Activated B cell treated with CpG ODN at 0.5 μM for 24 hours (primary cell): ENCODE measurements at regions not wholly inside any gene's neighbourhood (a gene's known extent, or its start where the extent isn't known, plus 50 kb on each side); places are given as distances from the start of the nearest gene placed in this dataset.
"Not testable (repeated sequence)": the region's sequence is repeated elsewhere in the genome, so short reads cannot be mapped to it uniquely, and the experiment has no call there.

ENCODE experiments used
- ATAC-seq: fragments of 200-7000 bp; cut with Tn5 transposase; one replicate; pipeline ENCODE4 v1.10.0; 2021; ENCODE audit warnings: low read depth, mild to moderate bottlenecking, moderate library complexity
- CTCF ChIA-PET: fragments of 350-600 bp; sonication (Branson Sonifier 250); formaldehyde crosslinking; loops from one replicate; lab custom pipeline; 2021; ENCODE audit warnings: antibody characterized with exemption; lab: Charles Lee
- POLR2A ChIA-PET: fragments of 350-600 bp; sonication (Branson Sonifier 250); formaldehyde crosslinking; loops from one replicate; lab custom pipeline; 2021; ENCODE audit warnings: antibody characterized with exemption; lab: Charles Lee
- DNase-seq: peaks from one replicate; pipeline ENCODE4 v3.0.0; 2022
- H3K27ac Mint-ChIP-seq: one replicate; pipeline ENCODE4 v1.8.0; 2020; ENCODE audit warnings: mixed read lengths
- H3K27me3 Mint-ChIP-seq: one replicate; pipeline ENCODE4 v1.8.0; 2021; ENCODE audit warnings: mixed read lengths
- H3K36me3 Mint-ChIP-seq: one replicate; pipeline ENCODE4 v1.8.0; 2021; ENCODE audit warnings: low read depth, mixed read lengths
- H3K4me1 Mint-ChIP-seq: one replicate; pipeline ENCODE4 v1.8.0; 2021; ENCODE audit warnings: mixed read lengths
- H3K4me3 Mint-ChIP-seq: one replicate; pipeline ENCODE4 v1.8.0; 2020; ENCODE audit warnings: mild to moderate bottlenecking, mixed read lengths
- H3K9me3 Mint-ChIP-seq: one replicate; pipeline ENCODE4 v1.8.0; 2020; ENCODE audit warnings: mixed read lengths
- intact Hi-C: fragments of 100-400 bp; cut with micrococcal nuclease; formaldehyde crosslinking; loops from one replicate; pipeline ENCODE4 v1.15.1; 2024
- TF ChIP-seq, protein P1 (sequence below): fragments of 200-600 bp; IDR thresholded peaks from one replicate; pipeline ENCODE4 v1.8.0; 2022; ENCODE audit warnings: antibody characterized with exemption, mild to moderate bottlenecking

DNA sequence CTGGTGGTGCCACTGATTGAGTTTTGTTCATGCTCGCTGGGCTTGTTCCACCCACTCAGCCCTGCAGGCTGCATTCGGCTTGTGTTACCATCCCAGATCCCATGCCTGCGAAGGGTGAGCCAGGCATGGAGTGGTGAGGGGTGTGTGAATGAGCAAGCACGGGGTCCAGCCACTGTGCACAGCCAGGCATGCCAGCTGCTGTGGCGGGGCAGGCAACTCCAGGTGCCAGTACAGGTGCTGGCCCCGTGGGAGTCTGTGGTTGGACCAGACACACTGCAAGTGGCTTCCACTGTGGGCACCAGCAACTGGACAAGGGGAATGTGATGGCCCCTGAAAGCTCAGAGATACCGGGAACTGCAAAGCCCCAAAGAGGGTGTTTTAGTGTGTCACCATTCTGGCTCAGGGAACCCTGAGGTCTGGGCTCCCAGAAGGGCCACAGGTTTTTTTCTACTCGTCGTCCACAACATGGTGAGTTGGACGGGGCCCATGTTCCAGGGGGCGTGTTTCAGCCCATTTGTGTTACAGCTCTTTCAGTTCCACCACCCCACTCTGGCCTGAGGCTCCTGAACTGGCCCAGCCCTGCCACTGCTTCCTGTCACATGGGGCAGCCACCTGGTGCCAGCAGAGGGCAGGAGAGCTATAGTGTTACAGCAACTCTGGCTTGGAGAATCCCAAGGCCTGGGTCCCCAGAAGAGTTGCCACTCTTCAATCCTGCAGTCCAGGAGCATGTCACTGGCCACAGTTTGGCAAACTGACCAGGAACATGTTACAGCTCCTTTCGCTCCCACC is 217.0 kb upstream of the OBI1 start:
- TF ChIP-seq, protein P1, sequence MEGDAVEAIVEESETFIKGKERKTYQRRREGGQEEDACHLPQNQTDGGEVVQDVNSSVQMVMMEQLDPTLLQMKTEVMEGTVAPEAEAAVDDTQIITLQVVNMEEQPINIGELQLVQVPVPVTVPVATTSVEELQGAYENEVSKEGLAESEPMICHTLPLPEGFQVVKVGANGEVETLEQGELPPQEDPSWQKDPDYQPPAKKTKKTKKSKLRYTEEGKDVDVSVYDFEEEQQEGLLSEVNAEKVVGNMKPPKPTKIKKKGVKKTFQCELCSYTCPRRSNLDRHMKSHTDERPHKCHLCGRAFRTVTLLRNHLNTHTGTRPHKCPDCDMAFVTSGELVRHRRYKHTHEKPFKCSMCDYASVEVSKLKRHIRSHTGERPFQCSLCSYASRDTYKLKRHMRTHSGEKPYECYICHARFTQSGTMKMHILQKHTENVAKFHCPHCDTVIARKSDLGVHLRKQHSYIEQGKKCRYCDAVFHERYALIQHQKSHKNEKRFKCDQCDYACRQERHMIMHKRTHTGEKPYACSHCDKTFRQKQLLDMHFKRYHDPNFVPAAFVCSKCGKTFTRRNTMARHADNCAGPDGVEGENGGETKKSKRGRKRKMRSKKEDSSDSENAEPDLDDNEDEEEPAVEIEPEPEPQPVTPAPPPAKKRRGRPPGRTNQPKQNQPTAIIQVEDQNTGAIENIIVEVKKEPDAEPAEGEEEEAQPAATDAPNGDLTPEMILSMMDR = no peak
- H3K36me3 Mint-ChIP-seq = no peaks in the 10 kb centered on the region
- peaks cover 2% of the 10 kb centered on the region for H3K9me3 Mint-ChIP-seq
- DNase-seq (no peak), ATAC-seq (no peak)
- no peak overlapping the region for H3K27ac Mint-ChIP-seq
- intact Hi-C loops = no loop called here
- peaks cover 1% of the 10 kb centered on the region for H3K27me3 Mint-ChIP-seq
- no peaks in the 10 kb centered on the region for H3K4me1 Mint-ChIP-seq
- CTCF ChIA-PET = interaction anchor here (0.9 kb wide), 1 partner anchor 9 kb away, joined by 3 read pairs; no protein-coding TSS in a partner anchor
- H3K4me3 Mint-ChIP-seq = no peak overlapping the region
- POLR2A ChIA-PET = no interaction called here

DNA sequence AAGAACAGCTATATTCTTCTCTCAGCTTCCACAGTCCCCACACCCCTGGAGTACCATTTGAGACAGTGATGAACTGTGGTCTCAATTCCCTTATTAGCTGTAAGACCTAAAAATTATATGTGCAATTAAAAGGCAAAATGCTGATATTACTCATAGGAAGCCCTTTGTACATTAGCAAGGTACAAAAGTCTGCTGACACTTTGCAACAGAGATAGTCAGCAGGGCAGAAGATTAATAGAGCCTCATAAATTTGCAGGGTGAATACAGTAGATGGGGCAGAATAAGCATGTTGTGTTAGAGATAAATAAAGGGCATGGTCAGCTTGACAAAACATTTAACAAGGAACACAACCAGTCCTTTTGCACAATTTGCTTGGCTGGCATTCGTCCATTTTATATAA is 210.0 kb upstream of the OBI1 start:
- H3K4me3 Mint-ChIP-seq = no peak overlapping the region
- H3K36me3 Mint-ChIP-seq = no peaks in the 10 kb centered on the region
- intact Hi-C loops = no loop called here
- H3K27me3 Mint-ChIP-seq = peaks cover 2% of the 10 kb centered on the region
- TF ChIP-seq, protein P1 = no peak
- no peaks in the 10 kb centered on the region for H3K9me3 Mint-ChIP-seq
- H3K27ac Mint-ChIP-seq = no peak overlapping the region
- ChIA-PET CTCF (no interaction called here), POLR2A (no interaction called here)
- ATAC-seq = no peak
- no peaks in the 10 kb centered on the region for H3K4me1 Mint-ChIP-seq
- no peak for DNase-seq

DNA sequence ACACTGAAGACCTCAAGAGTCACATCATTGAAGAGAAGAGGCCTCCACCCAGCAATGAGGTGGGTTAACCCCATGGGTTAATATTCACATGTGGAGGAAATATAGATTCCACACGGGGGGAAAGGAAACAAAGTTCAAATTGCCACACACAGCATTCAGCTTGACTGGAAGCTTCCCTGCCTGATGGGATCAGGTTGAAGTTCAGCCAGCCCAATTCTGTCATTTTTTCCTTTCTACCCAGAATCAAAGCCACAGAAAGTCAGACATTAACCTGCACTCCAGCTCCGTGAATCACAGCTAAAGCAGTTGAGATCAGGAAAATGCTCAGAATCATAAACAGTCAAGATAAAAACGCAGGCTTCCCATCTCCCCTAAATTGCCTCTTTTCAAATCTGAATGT is 208.7 kb upstream of the OBI1 start:
- CTCF ChIA-PET = interaction anchor here (1.2 kb wide), 1 partner anchor 8 kb away, joined by 3 read pairs; no protein-coding TSS in a partner anchor

DNA sequence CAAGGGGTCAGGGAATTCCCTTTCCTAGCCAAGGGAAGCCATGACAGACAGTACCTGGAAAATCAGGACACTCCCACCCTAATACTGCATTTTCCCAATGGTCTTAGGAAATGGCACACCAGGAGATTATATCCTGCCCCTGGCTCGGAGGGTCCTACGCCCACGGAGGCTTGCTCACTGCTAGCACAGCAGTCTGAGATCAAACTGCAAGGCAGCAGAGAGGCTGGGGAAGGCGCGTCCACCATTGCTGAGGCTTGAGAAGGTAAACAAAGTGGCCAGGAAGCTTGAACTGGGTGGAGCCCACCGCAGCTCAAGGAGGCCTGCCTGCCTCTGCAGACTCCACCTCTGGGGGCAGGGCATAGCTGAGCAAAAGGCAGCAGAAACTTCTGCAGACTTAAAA is 207.1 kb upstream of the OBI1 start:
- intact Hi-C loops, CTCF ChIA-PET, H3K27me3 Mint-ChIP-seq, H3K4me1 Mint-ChIP-seq, H3K9me3 Mint-ChIP-seq, H3K27ac Mint-ChIP-seq, POLR2A ChIA-PET, H3K36me3 Mint-ChIP-seq, H3K4me3 Mint-ChIP-seq, ATAC-seq, DNase-seq: not testable (repeated sequence)

More for the DNA sequence above, 208.7 kb upstream of the OBI1 start:
- intact Hi-C loops = no loop called here
- Mint-ChIP-seq H3K9me3 (no peaks in the 10 kb centered on the region), H3K36me3 (no peaks in the 10 kb centered on the region), H3K27ac (no peak overlapping the region), H3K27me3 (peaks cover 2% of the 10 kb centered on the region), H3K4me3 (no peak overlapping the region), H3K4me1 (no peaks in the 10 kb centered on the region)
- ATAC-seq = no peak
- DNase-seq = no peak
- TF ChIP-seq, protein P1 = no peak
- POLR2A ChIA-PET = no interaction called here

DNA sequence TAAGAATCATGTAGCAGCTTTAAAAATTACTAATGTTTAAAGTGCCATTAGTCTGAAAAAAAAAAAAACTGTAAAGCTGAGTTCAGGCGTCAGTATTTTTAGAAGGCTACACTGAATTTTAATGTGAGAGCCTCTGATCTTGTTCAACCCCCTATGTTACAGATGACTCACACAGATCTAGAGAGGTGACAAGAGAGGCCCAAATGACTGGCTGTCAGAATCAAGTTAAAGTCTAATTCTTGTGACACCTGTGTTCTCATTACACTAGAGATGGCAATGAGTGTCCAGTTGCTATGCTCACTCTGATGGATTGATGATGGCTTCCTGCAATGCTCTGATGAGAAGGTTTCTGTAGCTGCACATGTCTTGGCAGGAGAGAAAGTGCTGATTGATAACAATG is 203.5 kb upstream of the OBI1 start:
- Mint-ChIP-seq H3K4me3 (no peak overlapping the region), H3K4me1 (no peaks in the 10 kb centered on the region), H3K36me3 (no peaks in the 10 kb centered on the region), H3K27me3 (peaks cover 3% of the 10 kb centered on the region), H3K9me3 (no peaks in the 10 kb centered on the region), H3K27ac (no peak overlapping the region)
- DNase-seq = no peak
- TF ChIP-seq, protein P1 = no peak
- POLR2A ChIA-PET = no interaction called here
- intact Hi-C loops = no loop called here
- CTCF ChIA-PET = no interaction called here
- no peak for ATAC-seq
